Ascending aorta (tissue), 2 donors: ENCODE measurements at regions not wholly inside any gene's neighbourhood (a gene's known extent, or its start where the extent isn't known, plus 50 kb on each side); places are given as distances from the start of the nearest gene placed in this dataset.

ENCODE experiments used
- DNase-seq, 2 donors: peaks; one replicate each; pipeline ENCODE4 v3.0.0-alpha.2; 2019; ENCODE audit warnings: low spot score in 2 of 2
- H3K27ac ChIP-seq, 2 donors: fragments of 200-600 bp; sonication (generic); one replicate each; pipeline ENCODE4 v1.5.1; 2016 to 2017; ENCODE audit warnings: mild to moderate bottlenecking in 1 of 2
- H3K27me3 ChIP-seq: fragments of 200-600 bp; sonication (generic); one replicate; pipeline ENCODE4 v1.5.1; 2017
- H3K36me3 ChIP-seq, 2 donors: fragments of 200-600 bp; sonication (generic); one replicate each; pipeline ENCODE4 v1.5.1; 2016
- H3K4me1 ChIP-seq, 2 donors: fragments of 200-600 bp; sonication (generic); one replicate each; pipeline ENCODE4 v1.5.1; 2016 to 2017; ENCODE audit warnings: mild to moderate bottlenecking in 1 of 2
- H3K4me3 ChIP-seq, 2 donors: fragments of 200-600 bp; sonication (generic); one replicate each; pipeline ENCODE4 v1.5.1; 2016 to 2017; ENCODE audit warnings: mild to moderate bottlenecking in 1 of 2
- H3K9me3 ChIP-seq, 2 donors: fragments of 200-600 bp; sonication (generic); one replicate each; pipeline ENCODE4 v1.5.1; 2016
- CTCF ChIP-seq, 3 experiments: fragments of 200-600 bp in 2 of 3; fragments of 450-650 bp in 1 of 3; sonication (generic) in 2 of 3; IDR thresholded peaks; one replicate each; pipeline ENCODE4 v1.5.1; 2016 to 2019; ENCODE audit warnings: antibody characterized with exemption in 3 of 3, mild to moderate bottlenecking in 1 of 3, moderate library complexity in 1 of 3
- intact Hi-C: fragments of 100-400 bp; cut with DNase I; formaldehyde crosslinking; loops from one replicate; pipeline ENCODE4 v1.15.1; 2023

GRCh38 chr14:97106609-97107008, 309.4 kb downstream of the VRK1 start:
- intact Hi-C loops: no loop called here
- DNase-seq: no peak
- no peaks in the 10 kb centered on the region for H3K27me3 ChIP-seq
- H3K36me3 ChIP-seq: no peaks in the 10 kb centered on the region
- no peaks in the 10 kb centered on the region for H3K9me3 ChIP-seq
- H3K4me1 ChIP-seq: no peaks in the 10 kb centered on the region
- TF ChIP-seq CTCF (IDR thresholded peaks at IDR 0.05): no peak
- H3K27ac ChIP-seq: no peak overlapping the region
- no peak overlapping the region for H3K4me3 ChIP-seq

GRCh38 chr14:97107080-97107479, 309.9 kb downstream of the VRK1 start:
- no peaks in the 10 kb centered on the region for H3K4me1 ChIP-seq
- DNase-seq: no peak
- no peak overlapping the region for H3K4me3 ChIP-seq
- no peak overlapping the region for H3K27ac ChIP-seq
- no peaks in the 10 kb centered on the region for H3K27me3 ChIP-seq
- intact Hi-C loops: no loop called here
- no peaks in the 10 kb centered on the region for H3K36me3 ChIP-seq
- no peaks in the 10 kb centered on the region for H3K9me3 ChIP-seq
- no peak for TF ChIP-seq CTCF (IDR thresholded peaks at IDR 0.05)

- Histone ChIP-seq H3K27ac (no peak overlapping the region), H3K4me3 (no peak overlapping the region), H3K27me3 (no peaks in the 10 kb centered on the region), H3K9me3 (no peaks in the 10 kb centered on the region), H3K4me1 (no peaks in the 10 kb centered on the region), H3K36me3 (no peaks in the 10 kb centered on the region)
- intact Hi-C loops: no loop called here
- TF ChIP-seq CTCF (IDR thresholded peaks at IDR 0.05): no peak
- no peak for DNase-seq
Observed at GRCh38 chr14:97107760-97108159, 310.6 kb downstream of the VRK1 start.

GRCh38 chr14:97109234-97109633, 312.1 kb downstream of the VRK1 start:
- H3K27me3 ChIP-seq: no peaks in the 10 kb centered on the region
- H3K27ac ChIP-seq: no peak overlapping the region
- no peak overlapping the region for H3K4me3 ChIP-seq
- intact Hi-C loops: no loop called here
- no peaks in the 10 kb centered on the region for H3K9me3 ChIP-seq
- DNase-seq: no peak
- H3K36me3 ChIP-seq: no peaks in the 10 kb centered on the region
- TF ChIP-seq CTCF (IDR thresholded peaks at IDR 0.05): no peak
- no peaks in the 10 kb centered on the region for H3K4me1 ChIP-seq

- Histone ChIP-seq H3K4me1 (no peaks in the 10 kb centered on the region), H3K36me3 (no peaks in the 10 kb centered on the region), H3K27me3 (no peaks in the 10 kb centered on the region), H3K27ac (no peak overlapping the region), H3K4me3 (no peak overlapping the region), H3K9me3 (no peaks in the 10 kb centered on the region)
- no peak for DNase-seq
- intact Hi-C loops: no loop called here
- no peak for TF ChIP-seq CTCF (IDR thresholded peaks at IDR 0.05)
Observed at GRCh38 chr14:97113339-97113738, 316.2 kb downstream of the VRK1 start.

- no peaks in the 10 kb centered on the region for H3K36me3 ChIP-seq
- no peaks in the 10 kb centered on the region for H3K4me1 ChIP-seq
- H3K27me3 ChIP-seq: no peaks in the 10 kb centered on the region
- no peak overlapping the region for H3K4me3 ChIP-seq
- intact Hi-C loops: no loop called here
- no peaks in the 10 kb centered on the region for H3K9me3 ChIP-seq
- H3K27ac ChIP-seq: no peak overlapping the region
- no peak for DNase-seq
- TF ChIP-seq CTCF (IDR thresholded peaks at IDR 0.05): no peak
Observed at GRCh38 chr14:97116546-97116945, 319.4 kb downstream of the VRK1 start.
